ENCODE measurements at regions not wholly inside any gene's neighbourhood (a gene's known extent, or its start where the extent isn't known, plus 50 kb on each side); places are given as distances from the start of the nearest gene placed in this dataset.

DNA sequence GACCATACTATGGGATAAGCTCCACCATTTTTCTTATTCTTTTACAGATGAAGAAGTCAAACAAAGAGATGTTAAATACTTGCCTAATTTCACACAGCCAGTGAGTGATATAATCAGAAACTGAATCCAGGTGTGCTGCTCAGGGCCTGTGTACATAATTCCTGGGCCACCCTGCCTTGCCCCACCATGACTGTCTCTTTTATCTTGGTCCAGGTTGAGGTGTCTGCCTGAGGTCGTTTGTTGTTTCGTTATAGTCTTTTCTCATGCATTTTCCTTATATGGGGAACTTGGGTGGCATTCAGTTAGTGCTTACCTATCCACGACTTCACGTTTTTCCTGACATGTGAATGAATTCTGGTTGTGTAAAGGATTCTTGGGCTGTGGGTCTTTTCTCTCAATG is 277.6 kb downstream of the COL12A1 start:
- TF ChIP-seq, protein P1, sequence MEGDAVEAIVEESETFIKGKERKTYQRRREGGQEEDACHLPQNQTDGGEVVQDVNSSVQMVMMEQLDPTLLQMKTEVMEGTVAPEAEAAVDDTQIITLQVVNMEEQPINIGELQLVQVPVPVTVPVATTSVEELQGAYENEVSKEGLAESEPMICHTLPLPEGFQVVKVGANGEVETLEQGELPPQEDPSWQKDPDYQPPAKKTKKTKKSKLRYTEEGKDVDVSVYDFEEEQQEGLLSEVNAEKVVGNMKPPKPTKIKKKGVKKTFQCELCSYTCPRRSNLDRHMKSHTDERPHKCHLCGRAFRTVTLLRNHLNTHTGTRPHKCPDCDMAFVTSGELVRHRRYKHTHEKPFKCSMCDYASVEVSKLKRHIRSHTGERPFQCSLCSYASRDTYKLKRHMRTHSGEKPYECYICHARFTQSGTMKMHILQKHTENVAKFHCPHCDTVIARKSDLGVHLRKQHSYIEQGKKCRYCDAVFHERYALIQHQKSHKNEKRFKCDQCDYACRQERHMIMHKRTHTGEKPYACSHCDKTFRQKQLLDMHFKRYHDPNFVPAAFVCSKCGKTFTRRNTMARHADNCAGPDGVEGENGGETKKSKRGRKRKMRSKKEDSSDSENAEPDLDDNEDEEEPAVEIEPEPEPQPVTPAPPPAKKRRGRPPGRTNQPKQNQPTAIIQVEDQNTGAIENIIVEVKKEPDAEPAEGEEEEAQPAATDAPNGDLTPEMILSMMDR (conservative IDR thresholded peaks at IDR 0.05; ENCODE audit: low read length), result no peak
- TF ChIP-seq EZH2phosphoT487 (IDR thresholded peaks at IDR 0.05; ENCODE audit: borderline replicate concordance, low read depth, low read length), result no peak
